Activated T-cell treated with anti-CD3 and anti-CD28 coated beads, Interleukin-2, amount 50 U/mL, for 4 hours (primary cell): ENCODE measurements at regions not wholly inside any gene's neighbourhood (a gene's known extent, or its start where the extent isn't known, plus 50 kb on each side); places are given as distances from the start of the nearest gene placed in this dataset.

Experiments
- ATAC-seq, 2 donors: fragments of 200-7000 bp; cut with Tn5 transposase; one replicate each; pipeline ENCODE4 v1.10.0; 2021
- DNase-seq: peaks from one replicate; pipeline ENCODE4 v3.0.0-alpha.2; 2020
- H3K27me3 Mint-ChIP-seq: one replicate; pipeline ENCODE4 v1.8.0; 2021; ENCODE audit warnings: low read depth, mixed read lengths
- H3K36me3 Mint-ChIP-seq: one replicate; pipeline ENCODE4 v1.8.0; 2022; ENCODE audit warnings: mixed read lengths; ENCODE audit not compliant: insufficient read depth
- H3K4me1 Mint-ChIP-seq: one replicate; pipeline ENCODE4 v1.8.0; 2021; ENCODE audit warnings: low read depth, mixed read lengths
- H3K4me3 Mint-ChIP-seq: one replicate; pipeline ENCODE4 v1.8.0; 2021; ENCODE audit warnings: mild to moderate bottlenecking, moderate library complexity, mixed read lengths
- H3K9me3 Mint-ChIP-seq: one replicate; pipeline ENCODE4 v1.8.0; 2021; ENCODE audit warnings: mixed read lengths

DNA sequence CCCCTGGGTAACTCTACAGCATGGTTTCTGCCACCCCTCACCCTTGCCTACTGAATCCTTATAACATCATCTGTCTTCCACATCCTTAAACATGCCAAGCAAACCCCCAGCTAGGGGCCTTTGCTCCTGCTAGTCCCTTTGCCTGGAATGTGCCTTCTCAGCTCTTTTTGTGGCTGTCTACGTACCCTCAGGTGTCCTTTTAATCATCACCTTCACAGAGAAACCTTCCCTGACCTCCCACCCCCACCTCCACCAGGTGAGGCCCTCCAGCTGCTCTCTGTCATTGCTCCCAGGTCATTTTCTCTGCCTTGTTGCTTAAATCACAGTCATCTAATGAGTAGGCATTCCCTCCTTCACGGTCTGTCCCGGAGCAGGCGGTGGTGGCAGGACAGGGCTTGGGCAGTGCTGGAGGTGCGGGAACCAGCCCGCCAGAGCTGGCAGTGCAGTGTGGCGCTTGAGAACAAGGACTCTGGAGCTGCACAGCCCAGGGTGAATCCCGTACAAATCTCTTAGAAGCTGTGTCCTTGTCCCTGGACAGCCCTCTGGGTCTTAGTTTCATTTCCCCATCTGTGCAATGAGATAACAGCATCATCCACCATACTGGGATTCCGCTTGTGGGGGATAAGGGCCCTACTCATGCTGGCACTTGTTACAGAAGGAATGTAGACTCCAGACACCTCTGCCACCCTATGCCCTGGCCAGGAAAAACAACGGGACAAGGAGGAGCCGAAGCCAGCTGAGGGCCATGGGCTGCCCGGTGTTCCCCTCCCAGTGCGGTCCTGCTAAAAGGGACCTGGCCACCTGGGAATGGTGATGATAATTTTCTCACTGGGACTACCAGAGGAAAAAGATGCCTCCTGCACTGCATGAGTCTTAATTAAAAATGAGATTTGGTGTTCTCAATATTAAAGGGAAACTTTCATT, 52.1 kb upstream of the IQSEC1 start:
- DNase-seq, result no peak
- no peaks in the 10 kb centered on the region for H3K36me3 Mint-ChIP-seq
- no peaks in the 10 kb centered on the region for H3K4me1 Mint-ChIP-seq
- no peak for ATAC-seq
- H3K4me3 Mint-ChIP-seq, result no peak overlapping the region
- peaks cover under 1% of the 10 kb centered on the region for H3K27me3 Mint-ChIP-seq
- no peaks in the 10 kb centered on the region for H3K9me3 Mint-ChIP-seq

- ATAC-seq (no peak), DNase-seq (no peak)
- Mint-ChIP-seq H3K9me3 (no peaks in the 10 kb centered on the region), H3K27me3 (no peaks in the 10 kb centered on the region), H3K4me1 (no peaks in the 10 kb centered on the region), H3K4me3 (no peak overlapping the region), H3K36me3 (no peaks in the 10 kb centered on the region)
Measured at GRCh38 chr3:13124631-13125030, 51.4 kb upstream of the IQSEC1 start.

- no peaks in the 10 kb centered on the region for H3K9me3 Mint-ChIP-seq
- ATAC-seq, result no peak
- H3K36me3 Mint-ChIP-seq, result no peaks in the 10 kb centered on the region
- no peaks in the 10 kb centered on the region for H3K4me1 Mint-ChIP-seq
- no peak overlapping the region for H3K4me3 Mint-ChIP-seq
- H3K27me3 Mint-ChIP-seq, result no peaks in the 10 kb centered on the region
- DNase-seq, result no peak
Measured at GRCh38 chr3:13123765-13124164, 50.5 kb upstream of the IQSEC1 start.

DNA sequence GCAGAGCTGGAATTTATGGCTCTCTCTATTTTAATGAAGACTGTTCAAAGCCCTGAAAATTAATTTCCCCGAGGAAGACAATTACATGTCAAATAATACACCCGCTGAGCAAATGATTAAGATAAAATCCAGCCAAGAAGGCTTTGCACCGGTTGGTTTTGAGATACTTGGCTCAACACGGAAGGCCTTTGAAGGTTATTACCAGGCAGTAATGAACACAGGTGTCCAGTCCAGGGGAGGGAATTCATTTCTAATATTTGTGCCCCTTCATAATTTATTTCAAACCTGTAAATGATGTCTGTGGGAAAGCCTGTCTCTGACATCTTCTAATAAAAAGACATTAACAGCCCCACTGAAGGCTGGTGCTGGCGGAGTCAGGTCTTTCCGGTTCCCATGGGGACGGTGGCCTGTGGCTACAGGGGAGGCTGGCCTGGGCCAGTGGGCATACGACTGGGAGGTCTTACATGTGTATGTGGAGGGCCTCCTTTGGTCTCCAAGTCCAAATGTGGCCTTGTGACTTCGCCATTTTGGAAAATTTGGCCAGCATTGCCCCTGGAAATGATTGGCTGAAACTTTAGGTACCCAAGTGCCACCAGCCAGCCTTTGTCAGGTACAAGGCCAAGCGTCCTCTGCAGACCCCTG, 49.9 kb upstream of the IQSEC1 start:
- H3K9me3 Mint-ChIP-seq, result no peaks in the 10 kb centered on the region
- no peak for DNase-seq
- no peaks in the 10 kb centered on the region for H3K4me1 Mint-ChIP-seq
- H3K36me3 Mint-ChIP-seq, result no peaks in the 10 kb centered on the region
- H3K4me3 Mint-ChIP-seq, result no peak overlapping the region
- H3K27me3 Mint-ChIP-seq, result no peaks in the 10 kb centered on the region
- ATAC-seq, result no peak
